Right lobe of liver (tissue), 4 donors: ENCODE measurements at regions not wholly inside any gene's neighbourhood (a gene's known extent, or its start where the extent isn't known, plus 50 kb on each side); places are given as distances from the start of the nearest gene placed in this dataset.

Experiments used
- CTCF ChIP-seq, 4 donors: fragments of 200-600 bp in 3 of 4; fragments of 450-650 bp in 1 of 4; IDR thresholded peaks; one replicate each; pipeline versions ENCODE4 v1.5.1 to v1.8.0; 2016 to 2022; ENCODE audit warnings: antibody characterized with exemption in 4 of 4, mild to moderate bottlenecking in 2 of 4
- POLR2A ChIP-seq: fragments of 450-650 bp; IDR thresholded peaks from one replicate; pipeline ENCODE4 v1.6.1; 2017; ENCODE audit warnings: antibody characterized with exemption, mild to moderate bottlenecking
- donor health status: DM: no; HTN: no; CAD: no.
- donor health status: DM: no; HTN: no; CAD: no.
- donor health status: DM: no; HTN: yes; CAD: no.

- no peak for TF ChIP-seq CTCF (IDR thresholded peaks at IDR 0.05)
- no peak for TF ChIP-seq POLR2A
Observed at GRCh38 chr4:137957806-137958205, 284.3 kb downstream of the SLC7A11 start.
